H1 (cell line): ENCODE measurements at regions not wholly inside any gene's neighbourhood (a gene's known extent, or its start where the extent isn't known, plus 50 kb on each side); places are given as distances from the start of the nearest gene placed in this dataset.

Experiments
- CTCF ChIA-PET: fragments of 300-600 bp; sonication (Branson Sonifier 250); formaldehyde crosslinking; loops from one replicate; lab custom pipeline; 2021; ENCODE audit not compliant: partially characterized antibody; lab: Charles Lee
- POLR2A ChIA-PET: fragments of 300-600 bp; sonication (Branson Sonifier 250); formaldehyde crosslinking; loops from one replicate; lab custom pipeline; 2021; ENCODE audit warnings: inconsistent platforms; ENCODE audit not compliant: partially characterized antibody; lab: Charles Lee
- DNase-seq, 2 experiments: peaks; one replicate each; pipeline versions ENCODE4 v3.0.0 to v3.0.0-alpha.2; 2010 to 2022; ENCODE audit warnings: low spot score in 2 of 2, low read depth in 1 of 2, mixed read lengths in 1 of 2
- FAIRE-seq: peaks from 2 replicates; lab custom pipeline; 2011; peaks lifted over from hg19 to GRCh38; lab: Jason Lieb, UNC
- H2AFZ ChIP-seq: 2 replicates; pipeline ENCODE4 v1.8.1; 2012; ENCODE audit warnings: low read length, inconsistent platforms
- H2AK5ac ChIP-seq: 2 replicates; pipeline ENCODE4 v1.6.1; 2013; ENCODE audit warnings: low read depth, low read length
- H2BK120ac ChIP-seq: replicated peaks from 2 replicates; pipeline ENCODE3; 2013; ENCODE audit warnings: low read depth, low read length, inconsistent platforms
- H2BK12ac ChIP-seq: 2 replicates; pipeline ENCODE4 v1.6.1; 2013; ENCODE audit warnings: low read depth, low read length
- H2BK15ac ChIP-seq: 2 replicates; pipeline ENCODE4 v1.6.1; 2013; ENCODE audit warnings: low read length
- H2BK20ac ChIP-seq: 2 replicates; pipeline ENCODE4 v1.6.1; 2013; ENCODE audit warnings: low read length
- H2BK5ac ChIP-seq: 2 replicates; pipeline ENCODE4 v1.6.1; 2013; ENCODE audit warnings: low read depth, low read length
- H3K14ac ChIP-seq: 2 replicates; pipeline ENCODE4 v1.6.1; 2013; ENCODE audit warnings: inconsistent platforms; ENCODE audit not compliant: insufficient read length
- H3K18ac ChIP-seq: 2 replicates; pipeline ENCODE4 v1.6.1; 2013; ENCODE audit warnings: low read length; ENCODE audit errors: extremely low read depth
- H3K23ac ChIP-seq: 2 replicates; pipeline ENCODE4 v1.6.1; 2013; ENCODE audit warnings: inconsistent platforms; ENCODE audit not compliant: insufficient read length
- H3K23me2 ChIP-seq: 2 replicates; pipeline ENCODE4 v1.6.1; 2013; ENCODE audit warnings: low read depth, low read length
- H3K27ac ChIP-seq: 2 replicates; pipeline ENCODE4 v1.6.1; 2011; ENCODE audit warnings: low read depth, low read length, inconsistent platforms
- H3K27me3 ChIP-seq, 4 experiments: replicated peaks in 1 of 4; 1 replicate in 1 of 4; 2 replicates in 3 of 4; pipeline versions ENCODE4 v1.6.1 to v1.8.1; 2011 to 2013; ENCODE audit warnings: low read length in 3 of 4, mild to moderate bottlenecking in 3 of 4, inconsistent platforms in 2 of 4, mixed read lengths in 2 of 4, moderate library complexity in 1 of 4; ENCODE audit not compliant: control insufficient read depth in 3 of 4, insufficient read depth in 3 of 4; ENCODE audit errors: extremely low read depth in 1 of 4
- H3K36me3 ChIP-seq, 4 experiments: 2 replicates each; pipeline versions ENCODE4 v1.6.1 to v1.8.1; 2011 to 2013; ENCODE audit warnings: mild to moderate bottlenecking in 4 of 4, low read length in 3 of 4, moderate library complexity in 2 of 4, control low read depth in 1 of 4, inconsistent platforms in 1 of 4; ENCODE audit not compliant: insufficient read depth in 4 of 4, control insufficient read depth in 2 of 4
- H3K4ac ChIP-seq: replicated peaks from 2 replicates; pipeline ENCODE3; 2013; ENCODE audit warnings: low read length, low read depth, mixed read lengths, inconsistent platforms; ENCODE audit not compliant: insufficient read length
- H3K4me1 ChIP-seq, 4 experiments: replicated peaks in 1 of 4; 1 replicate in 1 of 4; 2 replicates in 3 of 4; pipeline versions ENCODE4 v1.6.1 to v1.8.1; 2011 to 2013; ENCODE audit warnings: low read length in 3 of 4, inconsistent platforms in 2 of 4, mixed read lengths in 1 of 4; ENCODE audit not compliant: insufficient read depth in 4 of 4, control insufficient read depth in 3 of 4
- H3K4me2 ChIP-seq, 2 experiments: 2 replicates each; pipeline versions ENCODE4 v1.6.1 to v1.8.1; 2011 to 2013; ENCODE audit warnings: low read depth in 2 of 2, low read length in 2 of 2, control low read depth in 1 of 2, inconsistent platforms in 1 of 2, mild to moderate bottlenecking in 1 of 2; ENCODE audit not compliant: insufficient read depth in 1 of 2
- H3K4me3 ChIP-seq, 4 experiments: fragments of 200-600, 300-600 bp in 1 of 4; sonication (generic), shearing (Covaris generic), sonication (Bioruptor Twin) in 1 of 4; 2 replicates each; pipeline versions ENCODE4 v1.5.1 to v1.8.1; 2011 to 2016; ENCODE audit warnings: low read length in 4 of 4, low read depth in 3 of 4, control low read depth in 2 of 4, inconsistent platforms in 2 of 4, mild to moderate bottlenecking in 2 of 4, mixed read lengths in 1 of 4, moderate library complexity in 1 of 4; ENCODE audit not compliant: insufficient read depth in 2 of 4; ENCODE audit errors: extremely low read depth in 1 of 4
- H3K56ac ChIP-seq: replicated peaks from 2 replicates; pipeline ENCODE3; 2013; ENCODE audit warnings: low read depth, mild to moderate bottlenecking, mixed read lengths, low read length, inconsistent platforms; ENCODE audit not compliant: insufficient read length
- H3K79me1 ChIP-seq: 2 replicates; pipeline ENCODE4 v1.6.1; 2013; ENCODE audit warnings: low read depth, low read length, control low read depth
- H3K79me2 ChIP-seq, 2 experiments: 2 replicates each; pipeline versions ENCODE4 v1.6.1 to v1.8.1; 2012 to 2013; ENCODE audit warnings: low read length in 2 of 2, mild to moderate bottlenecking in 2 of 2, inconsistent platforms in 1 of 2; ENCODE audit not compliant: insufficient read depth in 2 of 2, control insufficient read depth in 1 of 2
- H3K9ac ChIP-seq, 4 experiments: replicated peaks in 1 of 4; 1 replicate in 1 of 4; 2 replicates in 3 of 4; pipeline versions ENCODE4 v1.6.1 to v1.8.1; 2011 to 2013; ENCODE audit warnings: low read depth in 3 of 4, low read length in 3 of 4, control low read depth in 2 of 4, mild to moderate bottlenecking in 2 of 4, moderate library complexity in 2 of 4, inconsistent platforms in 1 of 4; ENCODE audit errors: extremely low read depth in 1 of 4
- H3K9me3 ChIP-seq, 2 experiments: 2 replicates each; pipeline versions ENCODE4 v1.6.1 to v1.8.1; 2012 to 2013; ENCODE audit warnings: mild to moderate bottlenecking in 2 of 2, moderate library complexity in 2 of 2, control low read depth in 1 of 2, inconsistent platforms in 1 of 2, low read depth in 1 of 2, low read length in 1 of 2, mixed read lengths in 1 of 2; ENCODE audit not compliant: insufficient read depth in 2 of 2
- H4K20me1 ChIP-seq, 2 experiments: replicated peaks in 1 of 2; 2 replicates each; pipeline versions ENCODE3 to v1.8.1; 2011 to 2013; ENCODE audit warnings: inconsistent platforms in 2 of 2, low read length in 2 of 2, mild to moderate bottlenecking in 1 of 2; ENCODE audit not compliant: insufficient read depth in 2 of 2, control insufficient read depth in 1 of 2
- H4K5ac ChIP-seq: 2 replicates; pipeline ENCODE4 v1.6.1; 2013; ENCODE audit warnings: low read length, low read depth, mixed read lengths, inconsistent platforms; ENCODE audit not compliant: insufficient read length
- H4K8ac ChIP-seq: 2 replicates; pipeline ENCODE4 v1.8.0; 2013; ENCODE audit warnings: mild to moderate bottlenecking, moderate library complexity, low read length, inconsistent platforms; ENCODE audit not compliant: insufficient read depth; ENCODE audit errors: extremely low read depth
- H4K91ac ChIP-seq: replicated peaks from 2 replicates; pipeline ENCODE3; 2013; ENCODE audit warnings: low read length, mixed read lengths, inconsistent platforms; ENCODE audit not compliant: insufficient read length
- SAP30 ChIP-seq: fragments of 300-600 bp; sonication (generic); IDR thresholded peaks from 2 replicates; pipeline ENCODE4 v1.7.1; 2012; ENCODE audit warnings: low read length, moderate library complexity, mild to moderate bottlenecking, inconsistent platforms; ENCODE audit not compliant: insufficient read depth, insufficient replicate concordance
- WGBS, 2 experiments: shearing (Covaris generic) in 1 of 2; methylation state at CpG; one replicate each; pipeline versions ENCODE4 v1.1.6 to v1.1.7; 2013 to 2015; ENCODE audit warnings: low lambda C conversion rate in 2 of 2, mixed read lengths in 2 of 2, inconsistent platforms in 1 of 2, low coverage in 1 of 2, missing lambda C conversion rate in 1 of 2; ENCODE audit not compliant: insufficient replicate concordance in 2 of 2, insufficient coverage in 1 of 2, insufficient read length in 1 of 2; ENCODE audit errors: extremely low coverage in 1 of 2, missing lambda C conversion rate in 1 of 2; 5-methylcytosine and 5-hydroxymethylcytosine counted together

DNA sequence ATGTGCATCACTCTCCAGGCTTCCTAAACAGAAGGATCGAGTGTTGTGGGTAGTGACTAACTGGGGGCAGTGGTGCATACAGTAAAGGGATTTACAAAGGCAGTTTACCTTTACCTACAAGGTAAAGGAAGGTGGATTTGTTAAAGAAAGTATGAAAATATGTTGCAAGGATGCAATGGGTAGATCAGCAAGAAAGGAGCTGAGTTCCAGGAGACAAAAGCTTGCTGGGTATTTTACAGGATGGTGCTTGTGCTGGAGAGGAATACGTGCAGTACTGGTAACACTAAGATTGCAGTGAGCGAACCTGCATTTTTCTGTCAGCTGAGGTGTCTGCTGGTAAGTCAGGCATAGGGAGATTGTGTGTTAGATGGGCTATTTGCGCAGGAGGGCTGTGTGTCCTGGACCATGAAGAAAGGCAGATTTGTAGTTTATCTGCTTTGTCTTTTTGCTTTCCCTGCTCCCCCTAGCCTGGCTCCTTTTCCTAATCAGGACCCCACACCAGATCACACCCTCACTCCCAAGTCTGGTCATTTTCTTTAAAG lies 304.6 kb downstream of the THBS2 start:
- H4K20me1 ChIP-seq: no peaks in the 10 kb centered on the region
- H3K36me3 ChIP-seq: no peaks in the 10 kb centered on the region
- H4K91ac ChIP-seq: no peak overlapping the region
- no peak overlapping the region for H2BK15ac ChIP-seq
- no peak overlapping the region for H3K9ac ChIP-seq
- no peaks in the 10 kb centered on the region for H3K79me2 ChIP-seq
- peaks cover 5 to 8% of the 10 kb centered on the region in 2 experiments; a peak in 2 of 4 replicates for H3K9me3 ChIP-seq
- no peaks in the 10 kb centered on the region for H3K79me1 ChIP-seq
- no peak overlapping the region for H3K18ac ChIP-seq
- no peak for TF ChIP-seq SAP30
- no peak overlapping the region for H3K4ac ChIP-seq
- ChIA-PET POLR2A (no interaction called here), CTCF (interaction anchor here (0.8 kb wide), 1 partner anchor 59 kb away, joined by 3 read pairs; no protein-coding TSS in a partner anchor)
- H3K27me3 ChIP-seq: no peaks in the 10 kb centered on the region
- H3K4me3 ChIP-seq: no peak overlapping the region
- H2BK12ac ChIP-seq: no peak overlapping the region
- H2BK5ac ChIP-seq: no peak overlapping the region
- no peaks in the 10 kb centered on the region for H3K4me1 ChIP-seq
- H2BK20ac ChIP-seq: no peak overlapping the region
- no peak overlapping the region for H3K27ac ChIP-seq
- FAIRE-seq (no peak), DNase-seq (no peak)
- no peak overlapping the region for H3K56ac ChIP-seq
- H2AK5ac ChIP-seq: no peak overlapping the region
- no peak overlapping the region for H3K14ac ChIP-seq
- H3K23ac ChIP-seq: no peak overlapping the region
- H3K23me2 ChIP-seq: no peaks in the 10 kb centered on the region
- no peak overlapping the region for H4K5ac ChIP-seq
- no peak overlapping the region for H4K8ac ChIP-seq
- no peak overlapping the region for H2BK120ac ChIP-seq
- 95% methylated on average over 4 of the region's 4 CpGs; no CpG with 5 or more reads in 1 of the 2 experiments for WGBS, 2 experiments
- no peak overlapping the region for H2AFZ ChIP-seq
- H3K4me2 ChIP-seq: no peak overlapping the region
